ENCODE measurements at regions not wholly inside any gene's neighbourhood (a gene's known extent, or its start where the extent isn't known, plus 50 kb on each side); places are given as distances from the start of the nearest gene placed in this dataset.

GRCh38 chr7:67760971-67761370, 764.3 kb downstream of the TYW1 start:
- no peak for DNase-seq (ENCODE audit: low read depth in 6 of 9, low spot score in 9 of 9)
- WGBS: 93% methylated on average over 1 of the region's 1 CpG
- H3K4me1 ChIP-seq (ENCODE audit: control insufficient read depth in 2 of 2, insufficient read depth in 2 of 2, low read length in 2 of 2): no peaks in the 10 kb centered on the region

DNA sequence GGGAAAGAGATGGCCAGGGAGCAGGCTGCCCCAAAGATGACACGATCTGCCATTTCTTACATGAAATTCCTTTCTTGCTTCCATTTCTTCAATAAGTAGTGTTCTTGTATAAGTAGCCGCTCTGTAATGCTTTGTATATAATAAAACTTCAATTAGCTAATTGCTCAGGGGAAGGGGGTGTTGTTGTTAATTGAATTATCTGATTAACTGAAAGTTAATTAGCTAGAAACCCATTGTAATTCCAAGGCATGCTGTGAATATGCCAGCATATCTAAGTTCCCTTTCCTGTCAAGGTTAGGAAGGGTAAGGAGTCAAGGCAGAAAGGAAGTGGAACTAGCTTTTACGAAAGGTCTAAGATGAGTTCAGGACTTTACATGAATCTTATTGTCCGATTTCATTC, 765.9 kb downstream of the TYW1 start:
- DNase-seq (ENCODE audit: low read depth in 6 of 9, low spot score in 9 of 9): no peak
- peaks cover 1 to 5% of the 10 kb centered on the region in 2 donors for H3K9me3 ChIP-seq (ENCODE audit: control insufficient read depth in 2 of 2, insufficient read depth in 1 of 2, low read length in 1 of 2)
- WGBS: 92% methylated on average over 4 of the region's 4 CpGs
- H3K27me3 ChIP-seq (ENCODE audit: control insufficient read depth in 2 of 2, insufficient read depth in 1 of 2, low read length in 1 of 2): no peaks in the 10 kb centered on the region
- H3K27ac ChIP-seq (ENCODE audit: low read depth in 1 of 2, low read length in 1 of 2): no peak overlapping the region
- H3K36me3 ChIP-seq (ENCODE audit: control insufficient read depth in 2 of 2, insufficient read depth in 2 of 2, low read length in 1 of 2): no peaks in the 10 kb centered on the region
- H3K4me1 ChIP-seq (ENCODE audit: control insufficient read depth in 2 of 2, insufficient read depth in 2 of 2, low read length in 2 of 2): no peaks in the 10 kb centered on the region
- no peak overlapping the region for H3K4me3 ChIP-seq (ENCODE audit: low read length in 2 of 2)

More at GRCh38 chr7:67760971-67761370, 764.3 kb downstream of the TYW1 start:
- H3K4me3 ChIP-seq (ENCODE audit: low read length in 2 of 2): no peak overlapping the region
- no peaks in the 10 kb centered on the region for H3K27me3 ChIP-seq (ENCODE audit: control insufficient read depth in 2 of 2, insufficient read depth in 1 of 2, low read length in 1 of 2)
- no peaks in the 10 kb centered on the region for H3K36me3 ChIP-seq (ENCODE audit: control insufficient read depth in 2 of 2, insufficient read depth in 2 of 2, low read length in 1 of 2)
- H3K9me3 ChIP-seq (ENCODE audit: control insufficient read depth in 2 of 2, insufficient read depth in 1 of 2, low read length in 1 of 2): peaks cover 0 to 1% of the 10 kb centered on the region in 2 donors
- H3K27ac ChIP-seq (ENCODE audit: low read depth in 1 of 2, low read length in 1 of 2): no peak overlapping the region

- Histone ChIP-seq H3K4me3 (ENCODE audit: low read length in 2 of 2) (no peak overlapping the region), H3K9me3 (ENCODE audit: control insufficient read depth in 2 of 2, insufficient read depth in 1 of 2, low read length in 1 of 2) (peaks cover 3 to 5% of the 10 kb centered on the region in 2 donors), H3K36me3 (ENCODE audit: control insufficient read depth in 2 of 2, insufficient read depth in 2 of 2, low read length in 1 of 2) (no peaks in the 10 kb centered on the region), H3K4me1 (ENCODE audit: control insufficient read depth in 2 of 2, insufficient read depth in 2 of 2, low read length in 2 of 2) (no peaks in the 10 kb centered on the region), H3K27me3 (ENCODE audit: control insufficient read depth in 2 of 2, insufficient read depth in 1 of 2, low read length in 1 of 2) (no peaks in the 10 kb centered on the region), H3K27ac (ENCODE audit: low read depth in 1 of 2, low read length in 1 of 2) (no peak overlapping the region)
- WGBS: 86% methylated on average over 4 of the region's 4 CpGs
- DNase-seq (ENCODE audit: low read depth in 6 of 9, low spot score in 9 of 9): no peak
Measured at GRCh38 chr7:67764289-67764688, 767.7 kb downstream of the TYW1 start.

DNA sequence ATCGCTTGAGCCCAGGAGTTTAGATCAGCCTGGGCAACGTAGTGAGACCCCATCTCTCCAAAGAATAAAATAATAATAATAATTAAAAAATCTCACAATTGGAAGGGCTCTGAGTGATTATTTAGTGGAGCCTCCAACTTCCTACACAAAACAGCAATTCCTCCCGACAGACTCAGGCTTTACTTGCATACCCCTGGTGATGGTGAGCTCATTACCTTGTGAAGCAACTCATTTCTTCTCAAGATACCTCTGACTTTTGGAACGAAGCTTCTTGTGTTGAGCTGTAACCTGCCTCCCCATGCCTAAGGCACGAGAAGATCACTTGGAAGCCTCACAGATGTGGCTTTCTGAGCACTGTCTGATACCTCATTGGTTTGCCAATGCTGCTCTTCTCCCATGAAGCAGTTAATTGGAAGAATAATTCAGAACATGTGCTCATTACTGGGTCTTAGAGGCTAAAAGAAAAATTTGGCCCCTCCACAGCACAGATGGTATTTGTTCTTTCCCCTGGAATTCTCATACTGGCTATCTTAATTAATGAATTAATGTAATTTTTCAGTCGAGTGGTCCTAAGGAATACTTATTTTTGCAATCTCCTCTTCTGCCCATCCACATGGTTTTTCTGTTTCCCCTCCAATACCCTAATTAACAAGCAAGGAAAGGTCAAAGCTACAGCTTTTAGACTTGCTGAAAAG, 769.0 kb downstream of the TYW1 start:
- Histone ChIP-seq H3K9me3 (ENCODE audit: control insufficient read depth in 2 of 2, insufficient read depth in 1 of 2, low read length in 1 of 2) (peaks cover 3 to 6% of the 10 kb centered on the region in 2 donors), H3K4me1 (ENCODE audit: control insufficient read depth in 2 of 2, insufficient read depth in 2 of 2, low read length in 2 of 2) (no peaks in the 10 kb centered on the region), H3K27ac (ENCODE audit: low read depth in 1 of 2, low read length in 1 of 2) (no peak overlapping the region), H3K36me3 (ENCODE audit: control insufficient read depth in 2 of 2, insufficient read depth in 2 of 2, low read length in 1 of 2) (no peaks in the 10 kb centered on the region), H3K4me3 (ENCODE audit: low read length in 2 of 2) (no peak overlapping the region), H3K27me3 (ENCODE audit: control insufficient read depth in 2 of 2, insufficient read depth in 1 of 2, low read length in 1 of 2) (no peaks in the 10 kb centered on the region)
- no peak for DNase-seq (ENCODE audit: low read depth in 6 of 9, low spot score in 9 of 9)
- 87% methylated on average over 6 of the region's 6 CpGs for WGBS

GRCh38 chr7:67766906-67767410, 770.3 kb downstream of the TYW1 start:
- H3K27ac ChIP-seq (ENCODE audit: low read depth in 1 of 2, low read length in 1 of 2): no peak overlapping the region
- 92% methylated on average over 4 of the region's 4 CpGs for WGBS

GRCh38 chr7:67771846-67772605, 775.4 kb downstream of the TYW1 start:
- Histone ChIP-seq H3K4me1 (ENCODE audit: control insufficient read depth in 2 of 2, insufficient read depth in 2 of 2, low read length in 2 of 2) (peaks cover 0 to 3% of the 10 kb centered on the region in 2 donors), H3K27ac (ENCODE audit: low read depth in 1 of 2, low read length in 1 of 2) (no peak overlapping the region), H3K36me3 (ENCODE audit: control insufficient read depth in 2 of 2, insufficient read depth in 2 of 2, low read length in 1 of 2) (no peaks in the 10 kb centered on the region), H3K27me3 (ENCODE audit: control insufficient read depth in 2 of 2, insufficient read depth in 1 of 2, low read length in 1 of 2) (no peaks in the 10 kb centered on the region), H3K4me3 (ENCODE audit: low read length in 2 of 2) (no peak overlapping the region), H3K9me3 (ENCODE audit: control insufficient read depth in 2 of 2, insufficient read depth in 1 of 2, low read length in 1 of 2) (peaks cover 1 to 25% of the 10 kb centered on the region in 2 donors)
- no peak for DNase-seq (ENCODE audit: low read depth in 6 of 9, low spot score in 9 of 9)
- 87% methylated on average over 15 of the region's 15 CpGs for WGBS

More at GRCh38 chr7:67766906-67767410, 770.3 kb downstream of the TYW1 start:
- Histone ChIP-seq H3K4me1 (ENCODE audit: control insufficient read depth in 2 of 2, insufficient read depth in 2 of 2, low read length in 2 of 2) (no peaks in the 10 kb centered on the region), H3K27me3 (ENCODE audit: control insufficient read depth in 2 of 2, insufficient read depth in 1 of 2, low read length in 1 of 2) (no peaks in the 10 kb centered on the region), H3K9me3 (ENCODE audit: control insufficient read depth in 2 of 2, insufficient read depth in 1 of 2, low read length in 1 of 2) (peaks cover 3 to 15% of the 10 kb centered on the region in 2 donors), H3K36me3 (ENCODE audit: control insufficient read depth in 2 of 2, insufficient read depth in 2 of 2, low read length in 1 of 2) (no peaks in the 10 kb centered on the region), H3K4me3 (ENCODE audit: low read length in 2 of 2) (no peak overlapping the region)
- DNase-seq (ENCODE audit: low read depth in 6 of 9, low spot score in 9 of 9): no peak

DNA sequence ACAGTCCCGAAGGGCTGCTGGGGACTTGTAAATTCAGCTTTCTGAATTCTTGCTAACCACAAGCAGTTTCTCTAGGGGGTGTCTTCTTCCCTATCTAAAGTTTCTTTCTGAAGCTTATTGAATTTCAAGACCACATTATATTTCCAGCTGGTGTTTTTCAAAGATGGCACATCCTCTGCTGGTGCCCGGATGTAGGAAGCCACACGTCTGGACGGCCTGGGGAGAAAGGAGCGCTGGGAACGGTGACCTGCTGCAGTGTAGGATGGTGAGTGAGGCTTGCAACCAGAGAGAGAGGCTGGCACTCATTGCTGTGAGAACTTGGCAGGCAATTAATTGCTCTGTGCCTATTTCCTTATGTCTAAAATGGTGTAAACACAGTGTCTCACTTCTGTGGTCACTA, 776.4 kb downstream of the TYW1 start:
- Histone ChIP-seq H3K9me3 (ENCODE audit: control insufficient read depth in 2 of 2, insufficient read depth in 1 of 2, low read length in 1 of 2) (peaks cover 1 to 25% of the 10 kb centered on the region in 2 donors), H3K4me3 (ENCODE audit: low read length in 2 of 2) (no peak overlapping the region), H3K27ac (ENCODE audit: low read depth in 1 of 2, low read length in 1 of 2) (no peak overlapping the region), H3K4me1 (ENCODE audit: control insufficient read depth in 2 of 2, insufficient read depth in 2 of 2, low read length in 2 of 2) (peaks cover 0 to 3% of the 10 kb centered on the region in 2 donors), H3K27me3 (ENCODE audit: control insufficient read depth in 2 of 2, insufficient read depth in 1 of 2, low read length in 1 of 2) (no peaks in the 10 kb centered on the region), H3K36me3 (ENCODE audit: control insufficient read depth in 2 of 2, insufficient read depth in 2 of 2, low read length in 1 of 2) (no peaks in the 10 kb centered on the region)
- DNase-seq (ENCODE audit: low read depth in 6 of 9, low spot score in 9 of 9): no peak
- WGBS: 73% methylated on average over 6 of the region's 6 CpGs

- H3K27me3 ChIP-seq (ENCODE audit: control insufficient read depth in 2 of 2, insufficient read depth in 1 of 2, low read length in 1 of 2): no peaks in the 10 kb centered on the region
- peak overlapping the region in 1 of 2 donors; percentile 32 for H3K27ac ChIP-seq (ENCODE audit: low read depth in 1 of 2, low read length in 1 of 2)
- no peak overlapping the region for H3K4me3 ChIP-seq (ENCODE audit: low read length in 2 of 2)
- no peak for DNase-seq (ENCODE audit: low read depth in 6 of 9, low spot score in 9 of 9)
- no peaks in the 10 kb centered on the region for H3K36me3 ChIP-seq (ENCODE audit: control insufficient read depth in 2 of 2, insufficient read depth in 2 of 2, low read length in 1 of 2)
- H3K9me3 ChIP-seq (ENCODE audit: control insufficient read depth in 2 of 2, insufficient read depth in 1 of 2, low read length in 1 of 2): peaks cover 0 to 22% of the 10 kb centered on the region in 2 donors
- WGBS: 76% methylated on average over 3 of the region's 3 CpGs
- peaks cover 0 to 3% of the 10 kb centered on the region in 2 donors for H3K4me1 ChIP-seq (ENCODE audit: control insufficient read depth in 2 of 2, insufficient read depth in 2 of 2, low read length in 2 of 2)
Measured at GRCh38 chr7:67777119-67777518, 780.5 kb downstream of the TYW1 start.

- no peak for DNase-seq (ENCODE audit: low read depth in 6 of 9, low spot score in 9 of 9)
- H3K9me3 ChIP-seq (ENCODE audit: control insufficient read depth in 2 of 2, insufficient read depth in 1 of 2, low read length in 1 of 2): peaks cover 0 to 18% of the 10 kb centered on the region in 2 donors
- no peaks in the 10 kb centered on the region for H3K27me3 ChIP-seq (ENCODE audit: control insufficient read depth in 2 of 2, insufficient read depth in 1 of 2, low read length in 1 of 2)
- H3K4me1 ChIP-seq (ENCODE audit: control insufficient read depth in 2 of 2, insufficient read depth in 2 of 2, low read length in 2 of 2): peaks cover 0 to 3% of the 10 kb centered on the region in 2 donors
- no peak overlapping the region for H3K27ac ChIP-seq (ENCODE audit: low read depth in 1 of 2, low read length in 1 of 2)
- no peaks in the 10 kb centered on the region for H3K36me3 ChIP-seq (ENCODE audit: control insufficient read depth in 2 of 2, insufficient read depth in 2 of 2, low read length in 1 of 2)
- WGBS: 84% methylated on average over 7 of the region's 7 CpGs
- no peak overlapping the region for H3K4me3 ChIP-seq (ENCODE audit: low read length in 2 of 2)
Measured at GRCh38 chr7:67781841-67782240, 785.2 kb downstream of the TYW1 start.

Data from thymus (tissue), 11 donors.